ENCODE measurements at regions not wholly inside any gene's neighbourhood (a gene's known extent, or its start where the extent isn't known, plus 50 kb on each side); places are given as distances from the start of the nearest gene placed in this dataset.

GRCh38 chr1:239601108-239601507, 214.7 kb downstream of the CHRM3 start:
- H3K27me3 Mint-ChIP-seq (ENCODE audit: low read depth, poor library complexity): no peaks in the 10 kb centered on the region
- peaks cover 29% of the 10 kb centered on the region for H3K4me1 Mint-ChIP-seq
- no peak overlapping the region for H3K27ac Mint-ChIP-seq
- no peak for TF ChIP-seq CTCF (IDR thresholded peaks at IDR 0.05)
- DNase-seq: no peak
- H3K9me3 Mint-ChIP-seq: no peaks in the 10 kb centered on the region
- no peaks in the 10 kb centered on the region for H3K36me3 Mint-ChIP-seq (ENCODE audit: low read depth)
- no peak overlapping the region for H3K4me3 Mint-ChIP-seq

- H3K4me1 Mint-ChIP-seq: peaks cover 19% of the 10 kb centered on the region
- no peak for DNase-seq
- no peak for TF ChIP-seq CTCF (IDR thresholded peaks at IDR 0.05)
- H3K36me3 Mint-ChIP-seq (ENCODE audit: low read depth): no peaks in the 10 kb centered on the region
- no peak overlapping the region for H3K27ac Mint-ChIP-seq
- H3K27me3 Mint-ChIP-seq (ENCODE audit: low read depth, poor library complexity): no peaks in the 10 kb centered on the region
- no peaks in the 10 kb centered on the region for H3K9me3 Mint-ChIP-seq
- no peak overlapping the region for H3K4me3 Mint-ChIP-seq
Observed at GRCh38 chr1:239603530-239603929, 217.2 kb downstream of the CHRM3 start.

GRCh38 chr1:239606850-239607400, 220.6 kb downstream of the CHRM3 start:
- Mint-ChIP-seq H3K27me3 (ENCODE audit: low read depth, poor library complexity) (peaks cover 4% of the 10 kb centered on the region), H3K27ac (no peak overlapping the region), H3K36me3 (ENCODE audit: low read depth) (no peaks in the 10 kb centered on the region), H3K9me3 (no peaks in the 10 kb centered on the region), H3K4me3 (no peak overlapping the region), H3K4me1 (no peaks in the 10 kb centered on the region)
- no peak for DNase-seq
- TF ChIP-seq CTCF (IDR thresholded peaks at IDR 0.05): no peak

- Mint-ChIP-seq H3K27me3 (ENCODE audit: low read depth, poor library complexity) (peaks cover 4% of the 10 kb centered on the region), H3K4me1 (no peaks in the 10 kb centered on the region), H3K4me3 (no peak overlapping the region), H3K36me3 (ENCODE audit: low read depth) (no peaks in the 10 kb centered on the region), H3K27ac (no peak overlapping the region), H3K9me3 (no peaks in the 10 kb centered on the region)
- no peak for DNase-seq
- no peak for TF ChIP-seq CTCF (IDR thresholded peaks at IDR 0.05)
Observed at GRCh38 chr1:239608469-239608868, 222.1 kb downstream of the CHRM3 start.

GRCh38 chr1:239612379-239612778, 226.0 kb downstream of the CHRM3 start:
- no peaks in the 10 kb centered on the region for H3K36me3 Mint-ChIP-seq (ENCODE audit: low read depth)
- no peak overlapping the region for H3K27ac Mint-ChIP-seq
- H3K27me3 Mint-ChIP-seq (ENCODE audit: low read depth, poor library complexity): peaks cover 4% of the 10 kb centered on the region
- TF ChIP-seq CTCF (IDR thresholded peaks at IDR 0.05): no peak
- no peak for DNase-seq
- no peaks in the 10 kb centered on the region for H3K9me3 Mint-ChIP-seq
- H3K4me1 Mint-ChIP-seq: peaks cover 4% of the 10 kb centered on the region
- H3K4me3 Mint-ChIP-seq: no peak overlapping the region

GRCh38 chr1:239616673-239617072, 230.3 kb downstream of the CHRM3 start:
- H3K4me1 Mint-ChIP-seq: peaks cover 9% of the 10 kb centered on the region
- H3K27ac Mint-ChIP-seq: no peak overlapping the region
- H3K4me3 Mint-ChIP-seq: no peak overlapping the region
- no peaks in the 10 kb centered on the region for H3K36me3 Mint-ChIP-seq (ENCODE audit: low read depth)
- H3K27me3 Mint-ChIP-seq (ENCODE audit: low read depth, poor library complexity): peaks cover 3% of the 10 kb centered on the region
- TF ChIP-seq CTCF (IDR thresholded peaks at IDR 0.05): no peak
- no peak for DNase-seq
- peaks cover 10% of the 10 kb centered on the region for H3K9me3 Mint-ChIP-seq

All from nephron progenitor cell (in vitro differentiated cells).